HCT116 (cell line): ENCODE measurements at regions not wholly inside any gene's neighbourhood (a gene's known extent, or its start where the extent isn't known, plus 50 kb on each side); places are given as distances from the start of the nearest gene placed in this dataset.

ENCODE experiments used
- ATAC-seq: fragments of 200-7000 bp; cut with Tn5 transposase; 2 replicates; pipeline ENCODE4 v1.9.1; 2020; ENCODE audit warnings: mild to moderate bottlenecking, moderate library complexity
- BruUV-seq: library from RNA; stranded (reverse); fragments of 400-500 nt; replicated peaks from 2 replicates; lab custom pipeline; 2021; lab: Mats Ljungman, UMichigan
- CTCF ChIA-PET: fragments of 300-600 bp; sonication (Branson Sonifier 250); formaldehyde crosslinking; loops from one replicate; lab custom pipeline; 2021; ENCODE audit warnings: antibody characterized with exemption; lab: Charles Lee
- POLR2A ChIA-PET: fragments of 300-600, 350-600 bp; sonication (Branson Sonifier 250); formaldehyde crosslinking; loops from one replicate; lab custom pipeline; 2021; ENCODE audit warnings: antibody characterized with exemption; lab: Charles Lee
- RAD21 ChIA-PET, 2 experiments: fragments of 300-600 bp; sonication (Branson Sonifier 250); formaldehyde crosslinking; loops; one replicate each; lab custom pipeline; 2023; ENCODE audit warnings: low total read pairs in 2 of 2; ENCODE audit not compliant: uncharacterized antibody in 2 of 2, unreplicated experiment in 2 of 2, low non-redundant PET in 1 of 2; lab: Charles Lee
- DNase-seq: peaks from one replicate; pipeline ENCODE4 v3.0.0-alpha.2; 2010; ENCODE audit warnings: low read depth, low spot score
- H2AFZ ChIP-seq: fragments of 200-600 bp; shearing (Covaris generic), sonication (generic); 2 replicates; pipeline ENCODE4 v1.6.1; 2017; ENCODE audit warnings: low read depth, mixed run types, mixed read lengths, antibody characterized with exemption, low read length; ENCODE audit not compliant: poor library complexity, severe bottlenecking
- H3K27ac ChIP-seq: 2 replicates; pipeline ENCODE4 v1.5.1; 2012; ENCODE audit warnings: low read depth, low read length
- H3K27me3 ChIP-seq: fragments of 200-600 bp; sonication (generic); 2 replicates; pipeline ENCODE4 v1.6.1; 2016; ENCODE audit warnings: mixed run types, low read length, mixed read lengths; ENCODE audit not compliant: insufficient read depth
- H3K36me3 ChIP-seq, 2 experiments: fragments of 200-500 bp in 1 of 2; fragments of 200-600 bp in 1 of 2; sonication (Bioruptor generic) in 1 of 2; sonication (generic) in 1 of 2; 2 replicates each; pipeline versions ENCODE4 v1.5.1 to v1.6.1; 2014 to 2016; ENCODE audit warnings: low read length in 2 of 2, inconsistent platforms in 1 of 2, mixed read lengths in 1 of 2, mixed run types in 1 of 2; ENCODE audit not compliant: insufficient read depth in 2 of 2, control insufficient read depth in 1 of 2
- H3K4me1 ChIP-seq, 2 experiments: fragments of 200-600 bp in 1 of 2; sonication (generic) in 1 of 2; 2 replicates each; pipeline versions ENCODE4 v1.5.1 to v1.6.1; 2012 to 2017; ENCODE audit warnings: low read length in 2 of 2, inconsistent platforms in 1 of 2, mild to moderate bottlenecking in 1 of 2, mixed read lengths in 1 of 2, mixed run types in 1 of 2, moderate library complexity in 1 of 2; ENCODE audit not compliant: insufficient read depth in 2 of 2, control insufficient read depth in 1 of 2
- H3K4me2 ChIP-seq: fragments of 200-600 bp; sonication (generic); 2 replicates; pipeline ENCODE4 v1.6.1; 2017; ENCODE audit warnings: mixed run types, low read length, mixed read lengths
- H3K4me3 ChIP-seq, 2 experiments: fragments of 200-600 bp in 1 of 2; sonication (generic) in 1 of 2; replicated peaks in 1 of 2; 2 replicates each; pipeline ENCODE4 v1.5.1; 2011 to 2016; ENCODE audit warnings: low read length in 2 of 2, control low read depth in 1 of 2, low read depth in 1 of 2, mild to moderate bottlenecking in 1 of 2, mixed read lengths in 1 of 2, mixed run types in 1 of 2
- H3K79me2 ChIP-seq: fragments of 200-600 bp; sonication (generic); 2 replicates; pipeline ENCODE4 v1.6.1; 2017; ENCODE audit warnings: mild to moderate bottlenecking, mixed run types, low read length, moderate library complexity, mixed read lengths; ENCODE audit not compliant: insufficient read depth
- H3K9ac ChIP-seq: fragments of 200-600 bp; sonication (generic); 2 replicates; pipeline ENCODE4 v1.6.1; 2016; ENCODE audit warnings: low read length, mixed read lengths
- H3K9me2 ChIP-seq: fragments of 200-600 bp; sonication (generic), shearing (Covaris generic); 2 replicates; pipeline ENCODE4 v1.6.1; 2017; ENCODE audit warnings: mixed run types, mild to moderate bottlenecking, moderate library complexity; ENCODE audit not compliant: insufficient read depth
- H3K9me3 ChIP-seq, 2 experiments: fragments of 200-500 bp in 1 of 2; fragments of 200-600 bp in 1 of 2; sonication (Bioruptor generic) in 1 of 2; sonication (generic) in 1 of 2; 2 replicates each; pipeline ENCODE4 v1.6.1; 2014 to 2017; ENCODE audit warnings: low read length in 2 of 2, mixed read lengths in 2 of 2, inconsistent platforms in 1 of 2, low read depth in 1 of 2, mild to moderate bottlenecking in 1 of 2, mixed run types in 1 of 2, moderate library complexity in 1 of 2; ENCODE audit not compliant: control insufficient read depth in 1 of 2, insufficient read depth in 1 of 2
- H4K20me1 ChIP-seq: fragments of 200-600 bp; sonication (generic), shearing (Covaris generic); 2 replicates; pipeline ENCODE4 v1.6.1; 2017; ENCODE audit warnings: mixed run types, mild to moderate bottlenecking, moderate library complexity; ENCODE audit not compliant: insufficient read depth
- CBX3 ChIP-seq: IDR thresholded peaks from 2 replicates; pipeline ENCODE4 v1.6.1; 2012; ENCODE audit warnings: low read depth
- CTCF ChIP-seq, 3 experiments: fragments of 200-600 bp in 1 of 3; sonication (generic) in 1 of 3; IDR thresholded peaks in 2 of 3; conservative IDR thresholded peaks in 1 of 3; 2 replicates each; pipeline ENCODE4 v1.5.1; 2012 to 2017; ENCODE audit warnings: low read depth in 2 of 3, low read length in 2 of 3, antibody characterized with exemption in 1 of 3, borderline replicate concordance in 1 of 3, control low read depth in 1 of 3, mild to moderate bottlenecking in 1 of 3, mixed read lengths in 1 of 3, mixed run types in 1 of 3, moderate library complexity in 1 of 3; ENCODE audit not compliant: insufficient read depth in 1 of 3
- EGR1 ChIP-seq: IDR thresholded peaks from 2 replicates; pipeline ENCODE4 v1.6.1; 2012; ENCODE audit warnings: low read depth
- ELF1 ChIP-seq: IDR thresholded peaks from 2 replicates; pipeline ENCODE4 v1.6.1; 2012; ENCODE audit warnings: low read depth, borderline replicate concordance
- EZH2phosphoT487 ChIP-seq: fragments of 200-600 bp; IDR thresholded peaks from 2 replicates; pipeline ENCODE4 v1.6.1; 2018; ENCODE audit warnings: antibody characterized with exemption, borderline replicate concordance
- JUND ChIP-seq: IDR thresholded peaks from 2 replicates; pipeline ENCODE4 v1.6.1; 2012
- POLR2AphosphoS5 ChIP-seq: IDR thresholded peaks from 2 replicates; pipeline ENCODE4 v1.6.1; 2011; ENCODE audit warnings: mild to moderate bottlenecking, low read depth, low read length, moderate library complexity
- RAD21 ChIP-seq: IDR thresholded peaks from 2 replicates; pipeline ENCODE4 v1.6.1; 2012; ENCODE audit warnings: low read depth, mild to moderate bottlenecking
- SP1 ChIP-seq: IDR thresholded peaks from 2 replicates; pipeline ENCODE4 v1.6.1; 2012; ENCODE audit warnings: low read depth
- SRF ChIP-seq: IDR thresholded peaks from 2 replicates; pipeline ENCODE4 v1.6.1; 2012; ENCODE audit warnings: low read depth
- TCF7L2 ChIP-seq: IDR thresholded peaks from 2 replicates; pipeline ENCODE4 v1.7.0; 2011; ENCODE audit warnings: borderline replicate concordance, inconsistent platforms; ENCODE audit not compliant: insufficient read depth, insufficient read length; ENCODE audit errors: extremely low read depth
- YY1 ChIP-seq: IDR thresholded peaks from 2 replicates; pipeline ENCODE4 v1.6.1; 2011; ENCODE audit warnings: low read length, low read depth, moderate library complexity, mild to moderate bottlenecking; ENCODE audit not compliant: insufficient replicate concordance; ENCODE audit errors: extremely low read depth
- ZBTB33 ChIP-seq: IDR thresholded peaks from 2 replicates; pipeline ENCODE4 v1.6.1; 2011; ENCODE audit warnings: mild to moderate bottlenecking, low read length, moderate library complexity; ENCODE audit not compliant: insufficient replicate concordance; ENCODE audit errors: extremely low read depth
- ZFX ChIP-seq: fragments of 450-650 bp; IDR thresholded peaks from 2 replicates; pipeline ENCODE4 v1.6.1; 2017
- intact Hi-C: fragments of 100-400 bp; cut with micrococcal nuclease; formaldehyde crosslinking; loops from 2 replicates; pipeline ENCODE4 v1.10.0; 2022
- TF ChIP-seq, protein P1 (sequence below): IDR thresholded peaks from 2 replicates; pipeline ENCODE4 v1.6.1; 2012
- TF ChIP-seq, protein P2 (sequence below): IDR thresholded peaks from 2 replicates; pipeline ENCODE4 v1.6.1; 2012

DNA sequence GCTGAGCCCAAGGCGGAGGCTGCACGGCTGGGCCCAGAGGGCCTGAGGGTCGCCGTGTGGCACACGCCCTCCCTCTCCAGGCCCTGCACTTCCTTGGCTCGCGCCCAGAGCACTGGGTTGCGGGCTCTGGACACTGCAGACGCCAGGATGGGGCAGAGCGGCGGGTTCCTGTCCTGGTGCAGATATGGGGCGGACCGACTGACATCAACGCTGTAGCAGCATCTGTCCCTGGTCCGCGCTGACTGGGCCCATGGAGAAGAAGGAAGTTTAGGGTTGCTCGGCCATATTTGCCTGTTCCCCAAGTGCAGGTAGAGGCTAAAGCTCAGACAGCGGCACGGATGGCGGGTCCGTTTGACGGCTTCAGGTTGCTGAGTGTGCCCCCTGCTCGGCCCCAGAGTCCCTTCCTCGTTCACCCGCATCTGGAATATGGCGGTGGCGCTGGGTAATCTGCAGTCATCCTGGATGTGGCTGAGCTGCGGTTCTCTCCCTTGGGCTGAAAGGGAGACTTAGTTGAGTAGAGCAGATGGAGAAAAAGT, 116.1 kb downstream of the OR13A1 start:
- Histone ChIP-seq H3K4me3 (no peak overlapping the region), H4K20me1 (no peaks in the 10 kb centered on the region), H3K36me3 (no peaks in the 10 kb centered on the region), H3K9ac (no peak overlapping the region), H3K9me2 (no peaks in the 10 kb centered on the region), H3K79me2 (no peaks in the 10 kb centered on the region), H3K4me2 (no peak overlapping the region), H3K27ac (no peak overlapping the region), H3K9me3 (no peaks in the 10 kb centered on the region), H3K27me3 (peaks cover 15% of the 10 kb centered on the region; the same call in 1 of the 2 replicates), H2AFZ (no peak overlapping the region), H3K4me1 (no peaks in the 10 kb centered on the region)
- DNase-seq (no peak), ATAC-seq (no peak)
- ChIA-PET RAD21 (no interaction called here), CTCF (no interaction called here), POLR2A (no interaction called here)
- TF ChIP-seq ZFX, result no peak
- TF ChIP-seq POLR2AphosphoS5, result no peak
- no peak for TF ChIP-seq EZH2phosphoT487
- TF ChIP-seq CTCF (IDR thresholded peaks at IDR 0.05 in 2 of 3, conservative IDR thresholded peaks at IDR 0.05 in 1 of 3; ENCODE audit: borderline replicate concordance in 1 of 3, insufficient read depth in 1 of 3, low read depth in 2 of 3, low read length in 2 of 3), result no peak
- TF ChIP-seq, protein P1, sequence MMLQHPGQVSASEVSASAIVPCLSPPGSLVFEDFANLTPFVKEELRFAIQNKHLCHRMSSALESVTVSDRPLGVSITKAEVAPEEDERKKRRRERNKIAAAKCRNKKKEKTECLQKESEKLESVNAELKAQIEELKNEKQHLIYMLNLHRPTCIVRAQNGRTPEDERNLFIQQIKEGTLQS, result no peak
- TF ChIP-seq SP1, result no peak
- TF ChIP-seq TCF7L2, result no peak
- no peak for TF ChIP-seq ZBTB33
- TF ChIP-seq JUND, result no peak
- TF ChIP-seq, protein P2, sequence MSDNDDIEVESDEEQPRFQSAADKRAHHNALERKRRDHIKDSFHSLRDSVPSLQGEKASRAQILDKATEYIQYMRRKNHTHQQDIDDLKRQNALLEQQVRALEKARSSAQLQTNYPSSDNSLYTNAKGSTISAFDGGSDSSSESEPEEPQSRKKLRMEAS, result no peak
- TF ChIP-seq EGR1, result no peak
- no peak for TF ChIP-seq YY1
- TF ChIP-seq SRF, result no peak
- no peak for TF ChIP-seq RAD21
- no peak for TF ChIP-seq ELF1
- no peak for TF ChIP-seq CBX3
- intact Hi-C loops, result no loop called here
- no TSS peak for BruUV-seq
